Ovary (tissue), 7 donors: ENCODE measurements at regions not wholly inside any gene's neighbourhood (a gene's known extent, or its start where the extent isn't known, plus 50 kb on each side); places are given as distances from the start of the nearest gene placed in this dataset.

ENCODE experiments used
- DNase-seq, 5 donors: peaks; one replicate each; pipeline ENCODE4 v3.0.0-alpha.2; 2019 to 2020
- H3K27ac ChIP-seq, 2 donors: fragments of 200-600 bp; one replicate each; pipeline versions ENCODE4 v1.5.1 to v1.8.0; 2019 to 2022
- H3K27me3 ChIP-seq: fragments of 200-600 bp; one replicate; pipeline ENCODE4 v1.8.0; 2022
- H3K36me3 ChIP-seq: fragments of 200-600 bp; sonication (generic); one replicate; pipeline ENCODE4 v1.5.1; 2019
- H3K4me1 ChIP-seq: one replicate; pipeline ENCODE4 v1.8.1; 2013; ENCODE audit warnings: mild to moderate bottlenecking, moderate library complexity; ENCODE audit not compliant: insufficient read depth
- H3K4me3 ChIP-seq: fragments of 200-600 bp; sonication (generic); one replicate; pipeline ENCODE4 v1.5.1; 2017
- H3K9me3 ChIP-seq, 2 donors: fragments of 200-600 bp in 1 of 2; sonication (generic) in 1 of 2; one replicate each; pipeline versions ENCODE4 v1.5.1 to v1.8.1; 2013 to 2019; ENCODE audit warnings: mild to moderate bottlenecking in 1 of 2, moderate library complexity in 1 of 2
- EP300 ChIP-seq: sonication (generic); formaldehyde crosslinking; IDR thresholded peaks from one replicate; pipeline ENCODE4 v1.6.1; 2017; ENCODE audit warnings: antibody characterized with exemption
- POLR2A ChIP-seq: fragments of 450-650 bp; IDR thresholded peaks from one replicate; pipeline ENCODE4 v1.6.1; 2017; ENCODE audit warnings: antibody characterized with exemption, mild to moderate bottlenecking, moderate library complexity
- WGBS, 3 donors: extraction: QIAGEN DNeasy Blood & Tissue Kit in 1 of 3; methylation state at CpG; one replicate each; pipeline versions ENCODE4 v1.1.5 to v1.1.7; 2013 to 2017; 5-methylcytosine and 5-hydroxymethylcytosine counted together
- intact Hi-C, 4 donors: fragments of 100-400 bp; cut with DNase I; formaldehyde crosslinking; loops; one replicate each; pipeline versions ENCODE4 v1.11.0 to v1.15.1; 2022 to 2023
- TF ChIP-seq, protein P1 (sequence below), 3 donors: fragments of 450-650 bp in 2 of 3; fragments of 200-600 bp in 1 of 3; IDR thresholded peaks; one replicate each; pipeline versions ENCODE4 v1.5.1 to v1.8.0; 2016 to 2022; ENCODE audit warnings: antibody characterized with exemption in 3 of 3, mild to moderate bottlenecking in 1 of 3
- donor health status: DM: no; HTN: no; CAD: no; lungs with moderate emphysema.
- donor health status: DM: no; HTN: no; CAD: no.
- donor health status: Bipolar disorder and iron deficiency.
- donor health status: DM: no; HTN: no; CAD: no.
- donor health status: DM: yes; HTN: yes; CAD: no.

DNA sequence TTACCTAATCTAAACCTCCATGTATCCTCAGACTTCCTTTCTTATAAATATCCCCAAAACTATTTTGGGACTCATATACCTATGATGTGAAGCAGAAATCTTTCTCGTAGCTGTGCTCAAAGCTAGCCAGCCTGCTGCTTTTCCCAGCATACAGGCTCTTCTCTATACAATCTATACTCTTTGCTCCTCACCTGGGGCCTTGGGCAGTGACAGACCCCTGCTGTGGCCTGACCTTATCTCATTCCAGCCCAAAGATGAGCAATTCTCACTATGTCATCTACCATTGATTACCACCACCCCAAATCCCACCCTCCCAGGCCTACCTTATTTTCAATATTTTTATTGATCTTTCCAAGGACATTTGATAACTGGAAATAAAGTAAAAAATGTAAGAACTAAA, 83.2 kb upstream of the FBXL4 start:
- H3K4me3 ChIP-seq: no peak overlapping the region

DNA sequence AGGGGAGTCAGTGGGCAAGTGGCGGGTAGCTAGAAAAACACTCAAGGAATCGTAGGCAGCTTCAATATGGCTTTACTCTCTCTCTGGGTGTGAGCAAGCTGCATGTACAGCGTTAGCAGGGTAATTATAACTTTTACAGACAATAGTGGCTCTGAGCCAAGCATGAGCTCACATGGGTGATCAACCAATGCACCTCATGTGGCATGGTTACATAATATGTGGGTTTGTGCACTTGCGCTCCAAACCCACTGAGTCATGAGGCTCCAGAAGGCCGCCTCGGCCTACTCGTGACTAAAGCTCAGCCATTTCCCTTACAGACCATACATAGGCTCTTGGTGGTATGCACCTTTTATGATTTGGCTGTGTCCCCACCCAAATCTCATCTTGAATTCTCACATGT, 78.4 kb upstream of the FBXL4 start:
- Histone ChIP-seq H3K27ac (no peak overlapping the region), H3K4me1 (no peaks in the 10 kb centered on the region), H3K4me3 (no peak overlapping the region), H3K9me3 (no peaks in the 10 kb centered on the region), H3K36me3 (no peaks in the 10 kb centered on the region), H3K27me3 (no peaks in the 10 kb centered on the region)
- no peak for TF ChIP-seq EP300
- TF ChIP-seq, protein P1, sequence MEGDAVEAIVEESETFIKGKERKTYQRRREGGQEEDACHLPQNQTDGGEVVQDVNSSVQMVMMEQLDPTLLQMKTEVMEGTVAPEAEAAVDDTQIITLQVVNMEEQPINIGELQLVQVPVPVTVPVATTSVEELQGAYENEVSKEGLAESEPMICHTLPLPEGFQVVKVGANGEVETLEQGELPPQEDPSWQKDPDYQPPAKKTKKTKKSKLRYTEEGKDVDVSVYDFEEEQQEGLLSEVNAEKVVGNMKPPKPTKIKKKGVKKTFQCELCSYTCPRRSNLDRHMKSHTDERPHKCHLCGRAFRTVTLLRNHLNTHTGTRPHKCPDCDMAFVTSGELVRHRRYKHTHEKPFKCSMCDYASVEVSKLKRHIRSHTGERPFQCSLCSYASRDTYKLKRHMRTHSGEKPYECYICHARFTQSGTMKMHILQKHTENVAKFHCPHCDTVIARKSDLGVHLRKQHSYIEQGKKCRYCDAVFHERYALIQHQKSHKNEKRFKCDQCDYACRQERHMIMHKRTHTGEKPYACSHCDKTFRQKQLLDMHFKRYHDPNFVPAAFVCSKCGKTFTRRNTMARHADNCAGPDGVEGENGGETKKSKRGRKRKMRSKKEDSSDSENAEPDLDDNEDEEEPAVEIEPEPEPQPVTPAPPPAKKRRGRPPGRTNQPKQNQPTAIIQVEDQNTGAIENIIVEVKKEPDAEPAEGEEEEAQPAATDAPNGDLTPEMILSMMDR (IDR thresholded peaks at IDR 0.05): no peak
- TF ChIP-seq POLR2A: no peak
- 87 to 90% (median 88%) methylated on average over 7 of the region's 7 CpGs for WGBS, 3 donors
- no peak for DNase-seq
- intact Hi-C loops: no loop called here

More for the DNA sequence above, 83.2 kb upstream of the FBXL4 start:
- TF ChIP-seq EP300: no peak
- Histone ChIP-seq H3K27me3 (no peaks in the 10 kb centered on the region), H3K27ac (no peak overlapping the region), H3K4me1 (no peaks in the 10 kb centered on the region), H3K9me3 (no peaks in the 10 kb centered on the region), H3K36me3 (no peaks in the 10 kb centered on the region)
- intact Hi-C loops: no loop called here
- DNase-seq: no peak
- WGBS, 3 donors: 59 to 69% (median 62%) methylated on average over 1 of the region's 1 CpG

GRCh38 chr6:99024089-99024488, 76.3 kb upstream of the FBXL4 start:
- DNase-seq: no peak
- Histone ChIP-seq H3K4me1 (no peaks in the 10 kb centered on the region), H3K36me3 (no peaks in the 10 kb centered on the region), H3K9me3 (no peaks in the 10 kb centered on the region), H3K27ac (no peak overlapping the region), H3K27me3 (no peaks in the 10 kb centered on the region), H3K4me3 (no peak overlapping the region)
- 95 to 100% (median 95%) methylated on average over 3 of the region's 3 CpGs for WGBS, 3 donors
- TF ChIP-seq, protein P1 (IDR thresholded peaks at IDR 0.05): no peak
- no peak for TF ChIP-seq POLR2A
- TF ChIP-seq EP300: no peak
- intact Hi-C loops: no loop called here

GRCh38 chr6:99022039-99022609, 74.4 kb upstream of the FBXL4 start:
- Histone ChIP-seq H3K4me1 (no peaks in the 10 kb centered on the region), H3K27me3 (no peaks in the 10 kb centered on the region), H3K9me3 (no peaks in the 10 kb centered on the region), H3K36me3 (no peaks in the 10 kb centered on the region), H3K4me3 (no peak overlapping the region), H3K27ac (no peak overlapping the region)
- no peak for DNase-seq
- intact Hi-C loops: no loop called here
- WGBS, 3 donors: 79 to 87% (median 79%) methylated on average over 9 of the region's 9 CpGs
- TF ChIP-seq POLR2A: no peak
- TF ChIP-seq, protein P1 (IDR thresholded peaks at IDR 0.05): no peak

GRCh38 chr6:99019381-99019780, 71.6 kb upstream of the FBXL4 start:
- Histone ChIP-seq H3K9me3 (no peaks in the 10 kb centered on the region), H3K4me1 (no peaks in the 10 kb centered on the region), H3K36me3 (no peaks in the 10 kb centered on the region), H3K27ac (no peak overlapping the region), H3K4me3 (no peak overlapping the region), H3K27me3 (no peaks in the 10 kb centered on the region)
- TF ChIP-seq, protein P1 (IDR thresholded peaks at IDR 0.05): no peak
- TF ChIP-seq EP300: no peak
- no peak for TF ChIP-seq POLR2A
- DNase-seq: no peak
- WGBS, 3 donors: 81 to 91% (median 91%) methylated on average over 1 of the region's 1 CpG
- intact Hi-C loops: no loop called here
